ENCODE measurements at regions not wholly inside any gene's neighbourhood (a gene's known extent, or its start where the extent isn't known, plus 50 kb on each side); places are given as distances from the start of the nearest gene placed in this dataset.

- H3K4me3 ChIP-seq = no peak overlapping the region
- H3K9me3 ChIP-seq = no peaks in the 10 kb centered on the region
- H3K27me3 ChIP-seq (replicated peaks; ENCODE audit: insufficient read depth) = no peaks in the 10 kb centered on the region
- DNase-seq (ENCODE audit: low spot score) = no peak
- no peak for TF ChIP-seq CTCF (IDR thresholded peaks at IDR 0.05)
- H3K27ac ChIP-seq = no peak overlapping the region
- ATAC-seq (ENCODE audit: insufficient number of reproducible peaks, low FRiP score, low read depth) = no peak
- H3K4me1 ChIP-seq (ENCODE audit: control insufficient read depth in 1 of 2, low read depth in 2 of 2) = peaks cover 0 to 12% of the 10 kb centered on the region in 2 donors
- no peaks in the 10 kb centered on the region for H3K36me3 ChIP-seq
Observed at GRCh38 chr1:83022206-83022605, 976.7 kb downstream of the TTLL7 start.

- Histone ChIP-seq H3K9me3 (no peaks in the 10 kb centered on the region), H3K27me3 (replicated peaks; ENCODE audit: insufficient read depth) (no peaks in the 10 kb centered on the region), H3K27ac (no peak overlapping the region), H3K4me1 (ENCODE audit: control insufficient read depth in 1 of 2, low read depth in 2 of 2) (peaks cover 0 to 13% of the 10 kb centered on the region in 2 donors), H3K36me3 (no peaks in the 10 kb centered on the region), H3K4me3 (no peak overlapping the region)
- no peak for TF ChIP-seq CTCF (IDR thresholded peaks at IDR 0.05)
- DNase-seq (ENCODE audit: low spot score) (no peak), ATAC-seq (ENCODE audit: insufficient number of reproducible peaks, low FRiP score, low read depth) (no peak)
Observed at GRCh38 chr1:83017701-83018100, 981.2 kb downstream of the TTLL7 start.

- no peak overlapping the region for H3K27ac ChIP-seq
- H3K4me3 ChIP-seq = no peak overlapping the region
- no peak for ATAC-seq (ENCODE audit: insufficient number of reproducible peaks, low FRiP score, low read depth)
- H3K27me3 ChIP-seq (replicated peaks; ENCODE audit: insufficient read depth) = no peaks in the 10 kb centered on the region
- peaks cover 0 to 13% of the 10 kb centered on the region in 2 donors for H3K4me1 ChIP-seq (ENCODE audit: control insufficient read depth in 1 of 2, low read depth in 2 of 2)
- no peaks in the 10 kb centered on the region for H3K36me3 ChIP-seq
- DNase-seq (ENCODE audit: low spot score) = no peak
- TF ChIP-seq CTCF (IDR thresholded peaks at IDR 0.05) = no peak
- no peaks in the 10 kb centered on the region for H3K9me3 ChIP-seq
Observed at GRCh38 chr1:83017276-83017675, 981.7 kb downstream of the TTLL7 start.

DNA sequence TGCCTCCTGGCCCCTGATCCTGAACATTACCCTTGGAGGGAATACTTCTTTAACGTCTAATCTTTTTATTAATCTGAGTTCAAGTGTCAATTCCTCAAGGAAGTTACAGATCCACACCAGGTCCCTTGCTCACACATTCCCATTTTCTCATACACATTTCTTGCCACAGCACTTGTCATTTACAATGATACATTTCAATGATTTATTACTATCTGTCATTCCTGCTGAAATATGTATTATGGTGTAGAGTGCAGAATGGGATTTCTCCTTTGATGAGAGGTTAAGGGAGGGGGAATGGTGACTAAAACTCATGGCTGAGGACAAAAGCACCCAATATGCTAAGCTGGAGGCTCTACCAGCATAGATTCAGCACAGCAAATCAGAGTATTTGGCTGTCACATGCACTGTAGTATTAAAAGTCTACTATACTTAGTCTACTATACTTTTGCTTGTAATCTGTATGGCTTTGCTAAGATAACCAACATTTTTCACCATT is 982.5 kb downstream of the TTLL7 start:
- H3K4me3 ChIP-seq = no peak overlapping the region
- TF ChIP-seq CTCF (IDR thresholded peaks at IDR 0.05) = no peak
- no peak overlapping the region for H3K27ac ChIP-seq
- no peaks in the 10 kb centered on the region for H3K27me3 ChIP-seq (replicated peaks; ENCODE audit: insufficient read depth)
- ATAC-seq (ENCODE audit: insufficient number of reproducible peaks, low FRiP score, low read depth) = no peak
- no peaks in the 10 kb centered on the region for H3K36me3 ChIP-seq
- DNase-seq (ENCODE audit: low spot score) = no peak
- peaks cover 0 to 13% of the 10 kb centered on the region in 2 donors for H3K4me1 ChIP-seq (ENCODE audit: control insufficient read depth in 1 of 2, low read depth in 2 of 2)
- no peaks in the 10 kb centered on the region for H3K9me3 ChIP-seq

- ATAC-seq (ENCODE audit: insufficient number of reproducible peaks, low FRiP score, low read depth) = no peak
- Histone ChIP-seq H3K4me1 (ENCODE audit: control insufficient read depth in 1 of 2, low read depth in 2 of 2) (peaks cover 0 to 13% of the 10 kb centered on the region in 2 donors), H3K27me3 (replicated peaks; ENCODE audit: insufficient read depth) (no peaks in the 10 kb centered on the region), H3K36me3 (no peaks in the 10 kb centered on the region), H3K27ac (no peak overlapping the region), H3K9me3 (no peaks in the 10 kb centered on the region), H3K4me3 (no peak overlapping the region)
- no peak for TF ChIP-seq CTCF (IDR thresholded peaks at IDR 0.05)
- no peak for DNase-seq (ENCODE audit: low spot score)
Observed at GRCh38 chr1:83015163-83015562, 983.8 kb downstream of the TTLL7 start.

Data from thoracic aorta (tissue), 2 donors.